H1 (cell line): ENCODE measurements at regions not wholly inside any gene's neighbourhood (a gene's known extent, or its start where the extent isn't known, plus 50 kb on each side); places are given as distances from the start of the nearest gene placed in this dataset.

Source experiments
- CTCF ChIA-PET: fragments of 300-600 bp; sonication (Branson Sonifier 250); formaldehyde crosslinking; loops from one replicate; lab custom pipeline; 2021; ENCODE audit not compliant: partially characterized antibody; lab: Charles Lee
- POLR2A ChIA-PET: fragments of 300-600 bp; sonication (Branson Sonifier 250); formaldehyde crosslinking; loops from one replicate; lab custom pipeline; 2021; ENCODE audit warnings: inconsistent platforms; ENCODE audit not compliant: partially characterized antibody; lab: Charles Lee
- DNase-seq, 2 experiments: peaks; one replicate each; pipeline versions ENCODE4 v3.0.0 to v3.0.0-alpha.2; 2010 to 2022; ENCODE audit warnings: low spot score in 2 of 2, low read depth in 1 of 2, mixed read lengths in 1 of 2
- FAIRE-seq: peaks from 2 replicates; lab custom pipeline; 2011; peaks lifted over from hg19 to GRCh38; lab: Jason Lieb, UNC
- H2AFZ ChIP-seq: 2 replicates; pipeline ENCODE4 v1.8.1; 2012; ENCODE audit warnings: low read length, inconsistent platforms
- H2AK5ac ChIP-seq: 2 replicates; pipeline ENCODE4 v1.6.1; 2013; ENCODE audit warnings: low read depth, low read length
- H2BK120ac ChIP-seq: replicated peaks from 2 replicates; pipeline ENCODE3; 2013; ENCODE audit warnings: low read depth, low read length, inconsistent platforms
- H2BK12ac ChIP-seq: 2 replicates; pipeline ENCODE4 v1.6.1; 2013; ENCODE audit warnings: low read depth, low read length
- H2BK15ac ChIP-seq: 2 replicates; pipeline ENCODE4 v1.6.1; 2013; ENCODE audit warnings: low read length
- H2BK20ac ChIP-seq: 2 replicates; pipeline ENCODE4 v1.6.1; 2013; ENCODE audit warnings: low read length
- H2BK5ac ChIP-seq: 2 replicates; pipeline ENCODE4 v1.6.1; 2013; ENCODE audit warnings: low read depth, low read length
- H3K14ac ChIP-seq: 2 replicates; pipeline ENCODE4 v1.6.1; 2013; ENCODE audit warnings: inconsistent platforms; ENCODE audit not compliant: insufficient read length
- H3K18ac ChIP-seq: 2 replicates; pipeline ENCODE4 v1.6.1; 2013; ENCODE audit warnings: low read length; ENCODE audit errors: extremely low read depth
- H3K23ac ChIP-seq: 2 replicates; pipeline ENCODE4 v1.6.1; 2013; ENCODE audit warnings: inconsistent platforms; ENCODE audit not compliant: insufficient read length
- H3K23me2 ChIP-seq: 2 replicates; pipeline ENCODE4 v1.6.1; 2013; ENCODE audit warnings: low read depth, low read length
- H3K27ac ChIP-seq: 2 replicates; pipeline ENCODE4 v1.6.1; 2011; ENCODE audit warnings: low read depth, low read length, inconsistent platforms
- H3K27me3 ChIP-seq, 4 experiments: replicated peaks in 1 of 4; 1 replicate in 1 of 4; 2 replicates in 3 of 4; pipeline versions ENCODE4 v1.6.1 to v1.8.1; 2011 to 2013; ENCODE audit warnings: low read length in 3 of 4, mild to moderate bottlenecking in 3 of 4, inconsistent platforms in 2 of 4, mixed read lengths in 2 of 4, moderate library complexity in 1 of 4; ENCODE audit not compliant: control insufficient read depth in 3 of 4, insufficient read depth in 3 of 4; ENCODE audit errors: extremely low read depth in 1 of 4
- H3K36me3 ChIP-seq, 4 experiments: 2 replicates each; pipeline versions ENCODE4 v1.6.1 to v1.8.1; 2011 to 2013; ENCODE audit warnings: mild to moderate bottlenecking in 4 of 4, low read length in 3 of 4, moderate library complexity in 2 of 4, control low read depth in 1 of 4, inconsistent platforms in 1 of 4; ENCODE audit not compliant: insufficient read depth in 4 of 4, control insufficient read depth in 2 of 4
- H3K4ac ChIP-seq: replicated peaks from 2 replicates; pipeline ENCODE3; 2013; ENCODE audit warnings: low read length, low read depth, mixed read lengths, inconsistent platforms; ENCODE audit not compliant: insufficient read length
- H3K4me1 ChIP-seq, 4 experiments: replicated peaks in 1 of 4; 1 replicate in 1 of 4; 2 replicates in 3 of 4; pipeline versions ENCODE4 v1.6.1 to v1.8.1; 2011 to 2013; ENCODE audit warnings: low read length in 3 of 4, inconsistent platforms in 2 of 4, mixed read lengths in 1 of 4; ENCODE audit not compliant: insufficient read depth in 4 of 4, control insufficient read depth in 3 of 4
- H3K4me2 ChIP-seq, 2 experiments: 2 replicates each; pipeline versions ENCODE4 v1.6.1 to v1.8.1; 2011 to 2013; ENCODE audit warnings: low read depth in 2 of 2, low read length in 2 of 2, control low read depth in 1 of 2, inconsistent platforms in 1 of 2, mild to moderate bottlenecking in 1 of 2; ENCODE audit not compliant: insufficient read depth in 1 of 2
- H3K4me3 ChIP-seq, 4 experiments: fragments of 200-600, 300-600 bp in 1 of 4; sonication (generic), shearing (Covaris generic), sonication (Bioruptor Twin) in 1 of 4; 2 replicates each; pipeline versions ENCODE4 v1.5.1 to v1.8.1; 2011 to 2016; ENCODE audit warnings: low read length in 4 of 4, low read depth in 3 of 4, control low read depth in 2 of 4, inconsistent platforms in 2 of 4, mild to moderate bottlenecking in 2 of 4, mixed read lengths in 1 of 4, moderate library complexity in 1 of 4; ENCODE audit not compliant: insufficient read depth in 2 of 4; ENCODE audit errors: extremely low read depth in 1 of 4
- H3K56ac ChIP-seq: replicated peaks from 2 replicates; pipeline ENCODE3; 2013; ENCODE audit warnings: low read depth, mild to moderate bottlenecking, mixed read lengths, low read length, inconsistent platforms; ENCODE audit not compliant: insufficient read length
- H3K79me1 ChIP-seq: 2 replicates; pipeline ENCODE4 v1.6.1; 2013; ENCODE audit warnings: low read depth, low read length, control low read depth
- H3K79me2 ChIP-seq, 2 experiments: 2 replicates each; pipeline versions ENCODE4 v1.6.1 to v1.8.1; 2012 to 2013; ENCODE audit warnings: low read length in 2 of 2, mild to moderate bottlenecking in 2 of 2, inconsistent platforms in 1 of 2; ENCODE audit not compliant: insufficient read depth in 2 of 2, control insufficient read depth in 1 of 2
- H3K9ac ChIP-seq, 4 experiments: replicated peaks in 1 of 4; 1 replicate in 1 of 4; 2 replicates in 3 of 4; pipeline versions ENCODE4 v1.6.1 to v1.8.1; 2011 to 2013; ENCODE audit warnings: low read depth in 3 of 4, low read length in 3 of 4, control low read depth in 2 of 4, mild to moderate bottlenecking in 2 of 4, moderate library complexity in 2 of 4, inconsistent platforms in 1 of 4; ENCODE audit errors: extremely low read depth in 1 of 4
- H3K9me3 ChIP-seq, 2 experiments: 2 replicates each; pipeline versions ENCODE4 v1.6.1 to v1.8.1; 2012 to 2013; ENCODE audit warnings: mild to moderate bottlenecking in 2 of 2, moderate library complexity in 2 of 2, control low read depth in 1 of 2, inconsistent platforms in 1 of 2, low read depth in 1 of 2, low read length in 1 of 2, mixed read lengths in 1 of 2; ENCODE audit not compliant: insufficient read depth in 2 of 2
- H4K20me1 ChIP-seq, 2 experiments: replicated peaks in 1 of 2; 2 replicates each; pipeline versions ENCODE3 to v1.8.1; 2011 to 2013; ENCODE audit warnings: inconsistent platforms in 2 of 2, low read length in 2 of 2, mild to moderate bottlenecking in 1 of 2; ENCODE audit not compliant: insufficient read depth in 2 of 2, control insufficient read depth in 1 of 2
- H4K5ac ChIP-seq: 2 replicates; pipeline ENCODE4 v1.6.1; 2013; ENCODE audit warnings: low read length, low read depth, mixed read lengths, inconsistent platforms; ENCODE audit not compliant: insufficient read length
- H4K8ac ChIP-seq: 2 replicates; pipeline ENCODE4 v1.8.0; 2013; ENCODE audit warnings: mild to moderate bottlenecking, moderate library complexity, low read length, inconsistent platforms; ENCODE audit not compliant: insufficient read depth; ENCODE audit errors: extremely low read depth
- H4K91ac ChIP-seq: replicated peaks from 2 replicates; pipeline ENCODE3; 2013; ENCODE audit warnings: low read length, mixed read lengths, inconsistent platforms; ENCODE audit not compliant: insufficient read length
- BACH1 ChIP-seq: IDR thresholded peaks from 2 replicates; pipeline ENCODE4 v1.6.1; 2012; ENCODE audit warnings: low read length, improper control_type of control experiment
- MAFK ChIP-seq: IDR thresholded peaks from 2 replicates; pipeline ENCODE4 v1.6.1; 2012; ENCODE audit warnings: low read depth, mild to moderate bottlenecking, improper control_type of control experiment, low read length
- NANOG ChIP-seq: IDR thresholded peaks from 2 replicates; pipeline ENCODE4 v1.6.1; 2011; ENCODE audit warnings: low read length, low read depth, mild to moderate bottlenecking, inconsistent platforms; ENCODE audit not compliant: insufficient read depth, poor library complexity, severe bottlenecking
- POLR2AphosphoS5 ChIP-seq: IDR thresholded peaks from 2 replicates; pipeline ENCODE4 v1.6.1; 2011; ENCODE audit warnings: low read depth, low read length
- SIX5 ChIP-seq: IDR thresholded peaks from 2 replicates; pipeline ENCODE4 v1.6.1; 2011; ENCODE audit warnings: mild to moderate bottlenecking, low read depth, low read length
- SRF ChIP-seq: IDR thresholded peaks from 2 replicates; pipeline ENCODE4 v1.6.1; 2011; ENCODE audit warnings: mild to moderate bottlenecking, low read depth, low read length, moderate library complexity
- ZNF274 ChIP-seq: IDR thresholded peaks from 2 replicates; pipeline ENCODE4 v1.7.0; 2012; ENCODE audit warnings: low read length, borderline replicate concordance; ENCODE audit errors: extremely low read depth
- WGBS, 2 experiments: shearing (Covaris generic) in 1 of 2; methylation state at CpG; one replicate each; pipeline versions ENCODE4 v1.1.6 to v1.1.7; 2013 to 2015; ENCODE audit warnings: low lambda C conversion rate in 2 of 2, mixed read lengths in 2 of 2, inconsistent platforms in 1 of 2, low coverage in 1 of 2, missing lambda C conversion rate in 1 of 2; ENCODE audit not compliant: insufficient replicate concordance in 2 of 2, insufficient coverage in 1 of 2, insufficient read length in 1 of 2; ENCODE audit errors: extremely low coverage in 1 of 2, missing lambda C conversion rate in 1 of 2; 5-methylcytosine and 5-hydroxymethylcytosine counted together

- no peak for TF ChIP-seq SIX5
- TF ChIP-seq, all 59 proteins: peak for 0
Measured at GRCh38 chr14:27127838-27128237, 530.0 kb upstream of the NOVA1 start (continued).

- Histone ChIP-seq H3K4ac (no peak overlapping the region), H3K27me3 (no peaks in the 10 kb centered on the region), H3K56ac (no peak overlapping the region), H3K23ac (no peak overlapping the region), H3K9ac (no peak overlapping the region), H2BK120ac (no peak overlapping the region), H4K20me1 (no peaks in the 10 kb centered on the region), H3K4me1 (no peaks in the 10 kb centered on the region), H3K27ac (no peak overlapping the region), H2AK5ac (no peak overlapping the region), H3K79me1 (no peaks in the 10 kb centered on the region), H2BK5ac (no peak overlapping the region), H4K8ac (no peak overlapping the region), H2BK20ac (no peak overlapping the region), H2AFZ (no peak overlapping the region), H3K23me2 (no peaks in the 10 kb centered on the region; the same call in 1 of the 2 replicates), H2BK15ac (no peak overlapping the region), H3K14ac (no peak overlapping the region), H4K91ac (no peak overlapping the region), H3K36me3 (no peaks in the 10 kb centered on the region), H3K4me3 (no peak overlapping the region), H3K4me2 (no peak overlapping the region), H4K5ac (no peak overlapping the region), H3K79me2 (no peaks in the 10 kb centered on the region), H3K18ac (no peak overlapping the region), H2BK12ac (no peak overlapping the region), H3K9me3 (no peaks in the 10 kb centered on the region)
- 94% methylated on average over 2 of the region's 2 CpGs; no CpG with 5 or more reads in 1 of the 2 experiments for WGBS, 2 experiments
- ChIA-PET POLR2A (no interaction called here), CTCF (no interaction called here)
- DNase-seq (no peak), FAIRE-seq (no peak)
- TF ChIP-seq ZNF274, result no peak
- no peak for TF ChIP-seq MAFK
- no peak for TF ChIP-seq SRF
- TF ChIP-seq BACH1, result no peak
- TF ChIP-seq POLR2AphosphoS5, result no peak
- TF ChIP-seq NANOG, result no peak
Measured at GRCh38 chr14:27134200-27134599, 536.4 kb upstream of the NOVA1 start.
